NT2/D1 (cell line): ENCODE measurements at regions not wholly inside any gene's neighbourhood (a gene's known extent, or its start where the extent isn't known, plus 50 kb on each side); places are given as distances from the start of the nearest gene placed in this dataset.

Experiments used
- DNase-seq: peaks from one replicate; pipeline ENCODE4 v3.0.0-alpha.2; 2011; ENCODE audit warnings: low read depth, low spot score
- H3K27me3 ChIP-seq: 2 replicates; pipeline ENCODE4 v1.6.0; 2011; ENCODE audit warnings: mild to moderate bottlenecking; ENCODE audit not compliant: insufficient read length, insufficient read depth
- H3K36me3 ChIP-seq: 2 replicates; pipeline ENCODE4 v1.6.1; 2011; ENCODE audit warnings: mild to moderate bottlenecking, low read length, mixed read lengths; ENCODE audit not compliant: insufficient read depth, insufficient read length
- H3K4me1 ChIP-seq: 2 replicates; pipeline ENCODE4 v1.5.1; 2011; ENCODE audit not compliant: insufficient read depth, insufficient read length
- H3K4me3 ChIP-seq: 2 replicates; pipeline ENCODE4 v1.5.1; 2011; ENCODE audit warnings: low read depth; ENCODE audit not compliant: insufficient read length
- H3K9ac ChIP-seq: 2 replicates; pipeline ENCODE4 v1.6.0; 2011; ENCODE audit warnings: low read depth; ENCODE audit not compliant: insufficient read length
- H3K9me3 ChIP-seq: 2 replicates; pipeline ENCODE4 v1.5.1; 2011; ENCODE audit warnings: mild to moderate bottlenecking, low read length; ENCODE audit not compliant: insufficient read depth
- SUZ12 ChIP-seq: IDR thresholded peaks from 2 replicates; pipeline ENCODE4 v1.6.1; 2011; ENCODE audit not compliant: insufficient read length, insufficient read depth; ENCODE audit errors: extremely low read depth
- YY1 ChIP-seq: IDR thresholded peaks from 2 replicates; pipeline ENCODE4 v1.6.1; 2011; ENCODE audit not compliant: insufficient read length, insufficient read depth
- ZNF274 ChIP-seq: IDR thresholded peaks from 2 replicates; pipeline ENCODE4 v1.6.1; 2011; ENCODE audit warnings: mild to moderate bottlenecking, low read depth, low read length

GRCh38 chr5:40089269-40089668, 590.4 kb upstream of the PTGER4 start:
- TF ChIP-seq ZNF274: no peak
- no peak for TF ChIP-seq SUZ12
- no peak for TF ChIP-seq YY1
- Histone ChIP-seq H3K9ac (no peak overlapping the region), H3K27me3 (no peaks in the 10 kb centered on the region), H3K4me3 (no peak overlapping the region), H3K9me3 (peaks cover 34% of the 10 kb centered on the region), H3K4me1 (no peaks in the 10 kb centered on the region), H3K36me3 (no peaks in the 10 kb centered on the region)
- DNase-seq: no peak

GRCh38 chr5:40084614-40085013, 595.1 kb upstream of the PTGER4 start:
- no peak for TF ChIP-seq ZNF274
- no peak for TF ChIP-seq SUZ12
- no peak for TF ChIP-seq YY1
- no peak overlapping the region for H3K9ac ChIP-seq
- no peaks in the 10 kb centered on the region for H3K36me3 ChIP-seq
- peaks cover 11% of the 10 kb centered on the region for H3K9me3 ChIP-seq
- no peak for DNase-seq
- H3K4me3 ChIP-seq: no peak overlapping the region
- H3K4me1 ChIP-seq: no peaks in the 10 kb centered on the region
- H3K27me3 ChIP-seq: no peaks in the 10 kb centered on the region

- Histone ChIP-seq H3K9ac (no peak overlapping the region), H3K4me3 (no peak overlapping the region), H3K4me1 (peaks cover 2% of the 10 kb centered on the region), H3K9me3 (peaks cover 7% of the 10 kb centered on the region; the same call in 1 of the 2 replicates), H3K27me3 (no peaks in the 10 kb centered on the region), H3K36me3 (no peaks in the 10 kb centered on the region)
- no peak for DNase-seq
- TF ChIP-seq YY1: no peak
- TF ChIP-seq ZNF274: no peak
- no peak for TF ChIP-seq SUZ12
These were observed 597.4 kb upstream of the PTGER4 start for GRCh38 chr5:40082313-40082712.

GRCh38 chr5:40080191-40080590, 599.5 kb upstream of the PTGER4 start:
- H3K9ac ChIP-seq: no peak overlapping the region
- no peak for DNase-seq
- peaks cover 2% of the 10 kb centered on the region for H3K4me1 ChIP-seq
- H3K36me3 ChIP-seq: no peaks in the 10 kb centered on the region
- H3K4me3 ChIP-seq: no peak overlapping the region
- TF ChIP-seq YY1: no peak
- no peak for TF ChIP-seq SUZ12
- no peak for TF ChIP-seq ZNF274
- H3K27me3 ChIP-seq: no peaks in the 10 kb centered on the region
- H3K9me3 ChIP-seq: peaks cover 7% of the 10 kb centered on the region; the same call in 1 of the 2 replicates

GRCh38 chr5:40078898-40079575, 600.7 kb upstream of the PTGER4 start:
- no peak overlapping the region for H3K9ac ChIP-seq
- no peak overlapping the region for H3K4me3 ChIP-seq
- no peak for DNase-seq
- TF ChIP-seq ZNF274 (no peak), SUZ12 (no peak), YY1 (no peak)
- peaks cover 7% of the 10 kb centered on the region; the same call in 1 of the 2 replicates for H3K9me3 ChIP-seq
- no peaks in the 10 kb centered on the region for H3K36me3 ChIP-seq
- H3K4me1 ChIP-seq: peaks cover 2% of the 10 kb centered on the region
- no peaks in the 10 kb centered on the region for H3K27me3 ChIP-seq

GRCh38 chr5:40074826-40075225, 604.9 kb upstream of the PTGER4 start:
- no peak for DNase-seq
- H3K36me3 ChIP-seq: no peaks in the 10 kb centered on the region
- no peak overlapping the region for H3K4me3 ChIP-seq
- H3K9me3 ChIP-seq: peaks cover 7% of the 10 kb centered on the region
- no peak for TF ChIP-seq ZNF274
- TF ChIP-seq SUZ12: no peak
- no peak for TF ChIP-seq YY1
- H3K9ac ChIP-seq: no peak overlapping the region
- H3K27me3 ChIP-seq: no peaks in the 10 kb centered on the region
- peaks cover 2% of the 10 kb centered on the region for H3K4me1 ChIP-seq

- Histone ChIP-seq H3K4me1 (peaks cover under 1% of the 10 kb centered on the region), H3K9me3 (peaks cover 7% of the 10 kb centered on the region), H3K36me3 (no peaks in the 10 kb centered on the region), H3K4me3 (no peak overlapping the region), H3K9ac (no peak overlapping the region), H3K27me3 (no peaks in the 10 kb centered on the region)
- DNase-seq: no peak
- TF ChIP-seq YY1: no peak
These were observed 605.8 kb upstream of the PTGER4 start for GRCh38 chr5:40073927-40074326.

GRCh38 chr5:40071870-40072269, 607.8 kb upstream of the PTGER4 start:
- DNase-seq: no peak

More at GRCh38 chr5:40071870-40072269, 607.8 kb upstream of the PTGER4 start:
- Histone ChIP-seq H3K36me3 (no peaks in the 10 kb centered on the region), H3K4me1 (no peaks in the 10 kb centered on the region), H3K9ac (no peak overlapping the region), H3K9me3 (no peaks in the 10 kb centered on the region; the same call in 1 of the 2 replicates), H3K4me3 (no peak overlapping the region), H3K27me3 (no peaks in the 10 kb centered on the region)
- TF ChIP-seq YY1 (no peak), SUZ12 (no peak), ZNF274 (no peak)
